OCI-LY3 (cell line): ENCODE measurements at regions not wholly inside any gene's neighbourhood (a gene's known extent, or its start where the extent isn't known, plus 50 kb on each side); places are given as distances from the start of the nearest gene placed in this dataset.

ENCODE experiments used
- H2AFZ ChIP-seq: fragments of 200-600, 300-600 bp; shearing (Covaris generic); 2 replicates; pipeline ENCODE4 v1.6.0; 2014; ENCODE audit warnings: antibody characterized with exemption, low read depth, low read length
- H3K27ac ChIP-seq: fragments of 200-600, 300-600 bp; sonication (generic); 2 replicates; pipeline ENCODE4 v1.5.1; 2014; ENCODE audit warnings: mild to moderate bottlenecking, low read length, moderate library complexity, mixed read lengths
- H3K27me3 ChIP-seq: fragments of 200-600, 300-600 bp; sonication (generic); 2 replicates; pipeline ENCODE4 v1.6.1; 2014; ENCODE audit warnings: low read depth, low read length, mixed read lengths
- H3K36me3 ChIP-seq: fragments of 200-600, 300-600 bp; sonication (generic); replicated peaks from 2 replicates; pipeline ENCODE3; 2014; ENCODE audit warnings: low read depth, low read length, mixed read lengths
- H3K4me1 ChIP-seq: fragments of 300-600, 200-600 bp; sonication (generic); 2 replicates; pipeline ENCODE4 v1.6.1; 2014; ENCODE audit warnings: low read length, mixed read lengths
- H3K4me2 ChIP-seq: fragments of 200-600, 300-600 bp; sonication (generic); 2 replicates; pipeline ENCODE4 v1.6.1; 2014; ENCODE audit warnings: low read length, mixed read lengths
- H3K4me3 ChIP-seq: fragments of 300-600, 200-600 bp; sonication (generic); 2 replicates; pipeline ENCODE4 v1.5.1; 2014; ENCODE audit warnings: antibody characterized with exemption, mild to moderate bottlenecking, low read length, moderate library complexity
- H3K79me2 ChIP-seq: fragments of 300-600, 200-600 bp; shearing (Covaris generic); 2 replicates; pipeline ENCODE4 v1.6.1; 2014; ENCODE audit warnings: mild to moderate bottlenecking, low read length, mixed read lengths
- H3K9ac ChIP-seq: fragments of 300-600, 200-600 bp; shearing (Covaris generic); 2 replicates; pipeline ENCODE4 v1.6.0; 2014; ENCODE audit warnings: mild to moderate bottlenecking, low read length, moderate library complexity
- H3K9me3 ChIP-seq: fragments of 200-600, 300-600 bp; shearing (Covaris generic); 2 replicates; pipeline ENCODE4 v1.6.1; 2014; ENCODE audit warnings: low read length, mixed read lengths; ENCODE audit not compliant: insufficient read depth
- H4K20me1 ChIP-seq: fragments of 200-600, 300-600 bp; sonication (generic); 2 replicates; pipeline ENCODE4 v1.6.1; 2016; ENCODE audit warnings: low read length, mixed read lengths; ENCODE audit not compliant: insufficient read depth
- EZH2phosphoT487 ChIP-seq: fragments of 200-600 bp; shearing (Covaris generic); IDR thresholded peaks from 2 replicates; pipeline ENCODE4 v1.6.1; 2018; ENCODE audit warnings: antibody characterized with exemption, mixed run types, low read depth
- TF ChIP-seq, protein P1 (sequence below): fragments of 200-600, 300-600 bp; sonication (generic); IDR thresholded peaks from 2 replicates; pipeline ENCODE4 v1.5.1; 2014; ENCODE audit warnings: antibody characterized with exemption, low read length, low read depth

DNA sequence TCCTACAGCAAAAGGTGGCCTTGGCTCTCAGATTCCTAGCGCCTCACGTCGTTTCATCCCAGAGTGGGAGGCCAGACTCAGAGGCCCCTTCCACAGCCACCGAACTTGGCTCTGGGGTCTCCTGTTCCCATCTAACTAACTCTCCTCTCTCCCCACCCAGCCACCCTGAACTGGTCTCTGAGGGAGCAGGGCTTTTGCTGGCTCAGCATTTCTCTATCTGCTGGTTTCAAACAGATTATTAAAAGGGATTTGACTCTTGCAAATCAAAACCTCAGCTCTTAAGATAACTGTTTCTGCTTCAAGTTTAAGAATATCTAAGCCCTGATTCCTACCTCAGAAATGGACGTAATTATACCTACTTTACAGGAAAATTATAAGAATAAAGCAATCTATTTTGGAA lies 91.0 kb upstream of the ATP1B1 start:
- TF ChIP-seq, protein P1, sequence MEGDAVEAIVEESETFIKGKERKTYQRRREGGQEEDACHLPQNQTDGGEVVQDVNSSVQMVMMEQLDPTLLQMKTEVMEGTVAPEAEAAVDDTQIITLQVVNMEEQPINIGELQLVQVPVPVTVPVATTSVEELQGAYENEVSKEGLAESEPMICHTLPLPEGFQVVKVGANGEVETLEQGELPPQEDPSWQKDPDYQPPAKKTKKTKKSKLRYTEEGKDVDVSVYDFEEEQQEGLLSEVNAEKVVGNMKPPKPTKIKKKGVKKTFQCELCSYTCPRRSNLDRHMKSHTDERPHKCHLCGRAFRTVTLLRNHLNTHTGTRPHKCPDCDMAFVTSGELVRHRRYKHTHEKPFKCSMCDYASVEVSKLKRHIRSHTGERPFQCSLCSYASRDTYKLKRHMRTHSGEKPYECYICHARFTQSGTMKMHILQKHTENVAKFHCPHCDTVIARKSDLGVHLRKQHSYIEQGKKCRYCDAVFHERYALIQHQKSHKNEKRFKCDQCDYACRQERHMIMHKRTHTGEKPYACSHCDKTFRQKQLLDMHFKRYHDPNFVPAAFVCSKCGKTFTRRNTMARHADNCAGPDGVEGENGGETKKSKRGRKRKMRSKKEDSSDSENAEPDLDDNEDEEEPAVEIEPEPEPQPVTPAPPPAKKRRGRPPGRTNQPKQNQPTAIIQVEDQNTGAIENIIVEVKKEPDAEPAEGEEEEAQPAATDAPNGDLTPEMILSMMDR, result no peak
- no peak for TF ChIP-seq EZH2phosphoT487
- no peak overlapping the region for H3K4me2 ChIP-seq
- no peak overlapping the region for H3K4me3 ChIP-seq
- H3K27me3 ChIP-seq, result peaks cover 6% of the 10 kb centered on the region; the same call in 1 of the 2 replicates
- no peaks in the 10 kb centered on the region for H3K36me3 ChIP-seq
- H3K27ac ChIP-seq, result no peak overlapping the region
- no peak overlapping the region for H3K9ac ChIP-seq
- H2AFZ ChIP-seq, result no peak overlapping the region
- H3K9me3 ChIP-seq, result no peaks in the 10 kb centered on the region
- no peaks in the 10 kb centered on the region for H3K79me2 ChIP-seq
- H4K20me1 ChIP-seq, result no peaks in the 10 kb centered on the region
- peaks cover 36% of the 10 kb centered on the region for H3K4me1 ChIP-seq

DNA sequence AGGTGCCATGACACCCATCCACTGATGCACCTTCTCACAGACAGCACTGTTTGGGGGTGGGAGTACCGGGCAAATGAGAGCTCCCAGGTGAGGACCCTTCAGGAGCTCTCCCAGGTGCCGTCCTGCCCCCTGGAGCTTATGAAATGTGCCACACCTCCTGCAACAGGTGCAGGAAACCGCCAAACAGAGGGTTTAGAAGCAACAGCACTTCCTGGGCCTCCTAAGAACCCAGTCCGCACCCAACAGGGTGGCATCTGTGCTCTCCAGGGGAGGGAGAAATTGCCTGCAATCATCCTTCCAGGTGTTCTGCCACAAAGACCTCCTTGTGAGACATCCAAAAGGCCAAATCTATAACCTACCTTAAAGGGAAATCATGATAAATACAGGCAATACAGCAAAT lies 87.7 kb upstream of the ATP1B1 start:
- Histone ChIP-seq H3K4me2 (no peak overlapping the region), H3K27me3 (no peaks in the 10 kb centered on the region), H2AFZ (no peak overlapping the region), H3K36me3 (no peaks in the 10 kb centered on the region), H3K79me2 (no peaks in the 10 kb centered on the region), H3K9me3 (no peaks in the 10 kb centered on the region), H4K20me1 (no peaks in the 10 kb centered on the region), H3K4me1 (peaks cover 9% of the 10 kb centered on the region; the same call in 1 of the 2 replicates), H3K27ac (no peak overlapping the region), H3K9ac (no peak overlapping the region), H3K4me3 (no peak overlapping the region)
- TF ChIP-seq, protein P1, result no peak
- no peak for TF ChIP-seq EZH2phosphoT487

DNA sequence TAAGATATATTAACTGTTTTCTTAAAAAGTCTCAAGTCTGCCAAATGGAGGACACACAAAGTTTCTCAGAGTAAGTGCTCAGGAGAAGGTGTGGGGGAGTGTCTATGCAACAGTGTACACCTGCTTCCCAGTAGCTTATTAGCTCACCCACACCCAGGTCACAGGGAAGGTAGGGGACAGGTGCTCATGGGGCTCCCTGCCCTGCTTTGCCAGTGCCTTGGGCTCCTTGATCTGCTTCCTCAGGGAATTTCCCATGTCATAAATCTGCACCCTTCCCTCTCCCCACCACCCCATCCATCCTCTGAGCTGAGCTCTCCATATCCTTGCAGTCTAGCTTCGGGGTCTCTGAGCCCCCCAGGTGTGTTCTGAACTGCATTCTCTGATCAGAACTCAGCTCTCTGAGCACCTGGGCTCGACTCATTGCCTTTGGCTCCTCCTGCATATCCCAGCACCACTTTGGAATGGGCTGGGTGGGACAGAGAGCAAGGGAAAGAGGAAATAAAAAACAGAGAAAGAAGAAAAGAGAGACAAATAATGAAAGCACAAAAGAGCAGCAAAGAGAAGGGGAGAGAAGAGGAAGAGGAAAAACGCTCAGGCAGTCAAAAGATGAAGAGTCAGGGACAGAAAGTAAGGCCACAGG lies 87.0 kb upstream of the ATP1B1 start:
- Histone ChIP-seq H2AFZ (no peak overlapping the region), H3K9ac (no peak overlapping the region), H3K4me3 (no peak overlapping the region), H3K79me2 (no peaks in the 10 kb centered on the region), H3K4me2 (no peak overlapping the region), H4K20me1 (no peaks in the 10 kb centered on the region), H3K9me3 (no peaks in the 10 kb centered on the region), H3K27me3 (no peaks in the 10 kb centered on the region), H3K4me1 (peaks cover 16% of the 10 kb centered on the region), H3K27ac (no peak overlapping the region), H3K36me3 (no peaks in the 10 kb centered on the region)
- TF ChIP-seq EZH2phosphoT487, result no peak
- TF ChIP-seq, protein P1, result no peak

DNA sequence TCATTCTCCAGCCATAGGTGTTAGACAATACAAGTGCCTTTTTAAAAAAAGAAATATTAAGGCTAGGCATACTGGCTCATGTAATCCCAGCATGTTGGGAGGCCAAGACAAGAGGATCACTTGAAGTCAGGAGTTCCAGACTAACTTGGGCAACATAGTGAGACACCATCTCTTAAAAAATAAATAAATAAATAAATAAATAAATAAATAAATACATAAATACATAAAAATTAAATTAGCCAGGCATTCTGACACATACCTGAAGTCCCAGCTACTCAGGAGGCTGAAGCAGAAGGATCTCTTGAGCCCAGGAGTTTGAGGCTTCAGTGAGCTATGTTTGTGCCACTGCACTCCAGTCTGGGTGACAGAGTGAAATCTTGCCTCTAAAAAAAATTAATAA lies 85.8 kb upstream of the ATP1B1 start:
- Histone ChIP-seq H3K4me1 (peaks cover 28% of the 10 kb centered on the region), H3K27ac (no peak overlapping the region), H2AFZ (no peak overlapping the region), H3K4me3 (no peak overlapping the region), H3K9me3 (no peaks in the 10 kb centered on the region), H3K27me3 (no peaks in the 10 kb centered on the region), H3K36me3 (no peaks in the 10 kb centered on the region), H3K4me2 (no peak overlapping the region), H3K79me2 (no peaks in the 10 kb centered on the region), H3K9ac (no peak overlapping the region), H4K20me1 (no peaks in the 10 kb centered on the region)
- no peak for TF ChIP-seq EZH2phosphoT487
- TF ChIP-seq, protein P1, result no peak
